ENCODE measurements at regions not wholly inside any gene's neighbourhood (a gene's known extent, or its start where the extent isn't known, plus 50 kb on each side); places are given as distances from the start of the nearest gene placed in this dataset.

DNA sequence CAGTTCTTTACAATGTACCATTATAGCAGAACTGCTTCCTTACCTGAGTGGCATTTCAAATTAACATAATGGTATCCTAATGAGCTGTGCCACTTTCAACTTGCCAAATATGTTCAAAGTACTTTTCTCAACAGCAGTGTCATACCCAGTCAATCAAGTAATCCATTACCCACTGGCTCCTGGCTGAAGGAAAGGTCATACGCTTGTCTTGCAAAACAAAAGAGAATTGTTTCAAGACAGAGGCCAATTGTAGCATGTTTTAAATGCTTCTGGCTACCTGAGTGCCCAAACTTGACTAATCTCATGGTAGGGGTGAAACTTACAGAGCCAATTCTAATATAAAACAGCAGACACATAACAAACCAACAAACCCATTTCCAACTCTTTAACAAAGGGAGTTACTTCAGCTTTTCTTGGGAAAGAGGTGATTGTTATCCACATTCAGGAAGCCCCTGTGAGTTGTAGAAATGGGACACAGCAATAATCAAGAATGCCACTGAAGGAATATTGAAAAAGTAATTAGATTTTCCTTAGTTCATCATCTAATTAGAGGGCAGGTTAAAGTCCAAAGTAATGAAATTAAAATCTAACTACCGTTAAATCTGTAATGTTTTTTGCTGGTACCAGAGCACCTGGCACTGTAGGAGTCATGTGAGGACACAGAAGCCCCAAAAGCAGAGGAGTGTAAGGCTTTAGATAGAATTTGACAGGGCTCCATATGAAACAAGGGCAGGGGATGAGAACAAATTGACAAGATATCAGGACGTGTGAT, 241.9 kb downstream of the RWDD3 start:
- no peak overlapping the region for H3K27ac ChIP-seq
- no peak for TF ChIP-seq CTCF (IDR thresholded peaks at IDR 0.05)
- no peak for TF ChIP-seq ZFX (IDR thresholded peaks at IDR 0.05; ENCODE audit: borderline replicate concordance)

GRCh38 chr1:95496307-95496706, 262.3 kb downstream of the RWDD3 start:
- H3K27ac ChIP-seq, result no peak overlapping the region
- TF ChIP-seq CTCF (IDR thresholded peaks at IDR 0.05) (no peak), ZFX (IDR thresholded peaks at IDR 0.05; ENCODE audit: borderline replicate concordance) (no peak)

DNA sequence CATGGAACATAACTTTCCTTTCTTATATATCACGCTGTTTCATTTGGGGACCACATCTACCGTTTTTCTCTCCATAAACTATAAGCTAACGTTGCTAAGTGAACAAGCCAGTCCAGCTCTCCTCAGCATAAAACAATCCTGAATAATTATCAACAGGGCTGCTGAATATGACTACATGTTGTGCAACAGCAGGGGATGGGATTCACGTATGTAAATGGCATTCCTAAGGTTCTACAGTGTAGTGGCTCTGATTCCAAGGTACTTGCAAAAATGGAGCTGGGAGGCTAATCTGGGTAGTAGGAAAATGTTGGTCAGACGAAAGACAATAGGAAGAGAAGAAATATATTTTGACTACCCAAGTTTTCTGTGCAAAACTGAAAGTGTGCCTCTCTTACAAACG, 262.8 kb downstream of the RWDD3 start:
- H3K27ac ChIP-seq, result no peak overlapping the region
- TF ChIP-seq ZFX (IDR thresholded peaks at IDR 0.05; ENCODE audit: borderline replicate concordance) (no peak), CTCF (IDR thresholded peaks at IDR 0.05) (no peak)

GRCh38 chr1:95497566-95497965, 263.6 kb downstream of the RWDD3 start:
- no peak for TF ChIP-seq CTCF (IDR thresholded peaks at IDR 0.05)
- no peak for TF ChIP-seq ZFX (IDR thresholded peaks at IDR 0.05; ENCODE audit: borderline replicate concordance)
- no peak overlapping the region for H3K27ac ChIP-seq

DNA sequence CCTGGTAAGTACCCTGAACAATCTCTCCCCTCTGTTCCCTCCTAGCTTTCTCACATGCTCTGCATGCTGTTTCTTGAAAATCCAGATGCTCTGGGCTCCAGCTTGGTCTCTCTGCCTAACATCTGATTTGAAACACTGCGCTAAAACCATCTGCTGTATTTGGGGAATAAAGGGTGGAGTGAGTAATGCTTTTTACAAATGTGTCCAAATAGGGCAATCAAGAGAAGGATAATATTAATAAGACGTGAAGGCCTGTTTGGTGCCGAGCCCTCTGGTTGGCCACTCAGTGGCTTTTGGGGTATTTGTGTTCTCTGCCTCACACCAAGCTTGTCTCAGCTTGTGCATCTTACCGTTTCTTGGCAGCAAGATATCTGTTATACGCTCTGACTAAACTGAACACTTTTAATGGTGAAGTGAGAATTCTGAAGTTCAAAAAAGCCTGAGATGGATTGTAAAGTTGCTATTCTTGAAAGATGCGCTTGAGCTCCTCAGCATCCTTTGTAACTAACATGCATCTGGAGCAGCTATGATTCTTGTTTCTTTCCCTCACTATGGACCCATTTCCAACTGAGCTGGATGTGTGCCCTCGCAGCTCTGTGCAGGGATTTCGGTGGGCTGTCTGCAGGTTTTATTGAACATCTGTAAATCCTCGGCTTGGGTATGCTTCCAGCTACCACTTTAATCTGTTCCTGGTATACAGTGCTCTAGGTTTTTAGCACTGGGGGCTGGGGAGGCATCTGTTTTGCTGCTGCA, 269.4 kb downstream of the RWDD3 start:
- no peak for TF ChIP-seq CTCF (IDR thresholded peaks at IDR 0.05)
- TF ChIP-seq ZFX (IDR thresholded peaks at IDR 0.05; ENCODE audit: borderline replicate concordance), result no peak
- no peak overlapping the region for H3K27ac ChIP-seq

DNA sequence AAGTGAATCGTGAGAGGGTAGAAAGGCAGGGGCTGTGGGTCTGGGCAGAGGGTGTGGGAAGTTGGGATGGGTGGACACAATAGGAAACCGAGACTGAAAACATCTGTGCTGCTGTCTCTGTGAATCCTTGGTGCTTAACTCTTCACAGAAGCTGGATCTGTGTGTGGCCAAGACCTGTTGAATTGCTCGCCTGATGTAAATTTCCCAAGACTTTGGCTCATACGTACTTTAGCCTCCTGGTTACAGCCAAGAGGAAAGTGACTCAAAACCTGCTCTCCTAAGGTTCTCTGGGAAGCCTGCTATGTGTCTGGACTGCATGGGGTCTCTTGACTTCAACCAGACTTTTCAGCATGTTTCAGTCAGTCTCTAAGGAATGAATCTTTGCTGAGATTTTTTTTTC, 270.3 kb downstream of the RWDD3 start:
- H3K27ac ChIP-seq, result no peak overlapping the region
- TF ChIP-seq CTCF (IDR thresholded peaks at IDR 0.05) (no peak), ZFX (IDR thresholded peaks at IDR 0.05; ENCODE audit: borderline replicate concordance) (no peak)
